Loucy (cell line): ENCODE measurements at regions not wholly inside any gene's neighbourhood (a gene's known extent, or its start where the extent isn't known, plus 50 kb on each side); places are given as distances from the start of the nearest gene placed in this dataset.

Experiments
- H2AFZ ChIP-seq: fragments of 200-600 bp; sonication (generic); 2 replicates; pipeline ENCODE4 v1.6.0; 2016; ENCODE audit warnings: antibody characterized with exemption, mild to moderate bottlenecking, low read length, moderate library complexity
- H3F3A ChIP-seq: fragments of 200-600 bp; 2 replicates; pipeline ENCODE4 v1.6.0; 2016; ENCODE audit warnings: antibody characterized with exemption, low read depth, mild to moderate bottlenecking
- H3K27me3 ChIP-seq: fragments of 200-600 bp; sonication (generic); 2 replicates; pipeline ENCODE4 v1.6.1; 2014; ENCODE audit warnings: low read length, mild to moderate bottlenecking; ENCODE audit not compliant: insufficient read depth, poor library complexity, severe bottlenecking
- H3K36me3 ChIP-seq: fragments of 200-600 bp; sonication (generic); 2 replicates; pipeline ENCODE4 v1.6.1; 2016; ENCODE audit warnings: low read length; ENCODE audit not compliant: insufficient read depth
- H3K4me1 ChIP-seq: fragments of 200-600 bp; sonication (generic); 2 replicates; pipeline ENCODE4 v1.5.1; 2014; ENCODE audit warnings: low read length, mild to moderate bottlenecking; ENCODE audit not compliant: insufficient read depth, poor library complexity, severe bottlenecking
- H3K4me2 ChIP-seq: fragments of 200-600 bp; sonication (generic); 2 replicates; pipeline ENCODE4 v1.6.0; 2014; ENCODE audit warnings: antibody characterized with exemption, low read length, low read depth, mild to moderate bottlenecking; ENCODE audit not compliant: poor library complexity, severe bottlenecking
- H3K4me3 ChIP-seq: fragments of 200-600 bp; sonication (generic); 2 replicates; pipeline ENCODE4 v1.5.1; 2014; ENCODE audit warnings: low read length, mild to moderate bottlenecking, mixed read lengths; ENCODE audit not compliant: poor library complexity, severe bottlenecking
- H3K79me2 ChIP-seq: fragments of 200-600 bp; sonication (generic); 2 replicates; pipeline ENCODE4 v1.6.1; 2014; ENCODE audit warnings: low read length; ENCODE audit not compliant: insufficient read depth
- H3K9ac ChIP-seq: fragments of 200-600 bp; sonication (generic); 2 replicates; pipeline ENCODE4 v1.6.0; 2014; ENCODE audit warnings: mild to moderate bottlenecking, low read depth, low read length, moderate library complexity; ENCODE audit not compliant: poor library complexity, severe bottlenecking
- H3K9me2 ChIP-seq: fragments of 200-600 bp; sonication (generic); replicated peaks from 2 replicates; pipeline ENCODE4 v1.6.1; 2016; ENCODE audit warnings: low read depth, low read length, mixed read lengths
- H3K9me3 ChIP-seq: fragments of 200-600 bp; sonication (generic); 2 replicates; pipeline ENCODE4 v1.6.1; 2014; ENCODE audit warnings: mild to moderate bottlenecking, antibody characterized with exemption, low read length, low read depth; ENCODE audit not compliant: insufficient read depth
- H4K20me1 ChIP-seq: fragments of 200-600 bp; sonication (generic); 2 replicates; pipeline ENCODE4 v1.6.0; 2014; ENCODE audit warnings: antibody characterized with exemption, low read length, mild to moderate bottlenecking; ENCODE audit not compliant: insufficient read depth, poor library complexity, severe bottlenecking
- EZH2phosphoT487 ChIP-seq: fragments of 200-600 bp; IDR thresholded peaks from 2 replicates; pipeline ENCODE4 v1.6.1; 2018; ENCODE audit warnings: antibody characterized with exemption, mild to moderate bottlenecking, moderate library complexity, borderline replicate concordance
- TF ChIP-seq, protein P1 (sequence below): fragments of 200-600 bp; sonication (generic); conservative IDR thresholded peaks from 2 replicates; pipeline ENCODE4 v1.5.1; 2014; ENCODE audit warnings: mild to moderate bottlenecking, antibody characterized with exemption, low read length

DNA sequence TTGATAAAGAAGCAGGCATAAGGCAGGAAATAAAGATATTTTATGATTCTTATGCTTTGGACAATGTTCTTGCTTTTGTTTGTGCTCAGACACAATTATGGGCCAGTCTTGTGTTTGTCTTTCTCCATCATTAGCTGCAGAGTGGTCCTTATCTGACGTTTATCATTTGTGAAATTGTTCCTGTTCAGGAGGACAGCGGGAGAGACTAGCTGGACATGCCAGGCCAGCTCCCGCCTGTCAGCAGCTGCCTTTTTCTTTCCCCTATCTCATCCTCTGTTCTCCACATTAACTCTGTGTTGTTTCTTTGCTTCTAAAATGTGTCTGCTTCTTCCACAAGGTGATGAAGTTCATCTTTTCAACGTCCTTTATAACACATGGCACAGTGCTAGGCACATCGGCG is 333.5 kb downstream of the NPIPA8 start:
- Histone ChIP-seq H3F3A (no peaks in the 10 kb centered on the region), H3K9ac (no peak overlapping the region), H2AFZ (no peak overlapping the region), H3K9me3 (no peaks in the 10 kb centered on the region; the same call in 1 of the 2 replicates), H4K20me1 (no peaks in the 10 kb centered on the region), H3K4me2 (no peak overlapping the region), H3K36me3 (no peaks in the 10 kb centered on the region), H3K79me2 (no peaks in the 10 kb centered on the region), H3K4me3 (no peak overlapping the region), H3K9me2 (no peaks in the 10 kb centered on the region), H3K4me1 (no peaks in the 10 kb centered on the region), H3K27me3 (no peaks in the 10 kb centered on the region)
- TF ChIP-seq EZH2phosphoT487 = no peak
- TF ChIP-seq, protein P1, sequence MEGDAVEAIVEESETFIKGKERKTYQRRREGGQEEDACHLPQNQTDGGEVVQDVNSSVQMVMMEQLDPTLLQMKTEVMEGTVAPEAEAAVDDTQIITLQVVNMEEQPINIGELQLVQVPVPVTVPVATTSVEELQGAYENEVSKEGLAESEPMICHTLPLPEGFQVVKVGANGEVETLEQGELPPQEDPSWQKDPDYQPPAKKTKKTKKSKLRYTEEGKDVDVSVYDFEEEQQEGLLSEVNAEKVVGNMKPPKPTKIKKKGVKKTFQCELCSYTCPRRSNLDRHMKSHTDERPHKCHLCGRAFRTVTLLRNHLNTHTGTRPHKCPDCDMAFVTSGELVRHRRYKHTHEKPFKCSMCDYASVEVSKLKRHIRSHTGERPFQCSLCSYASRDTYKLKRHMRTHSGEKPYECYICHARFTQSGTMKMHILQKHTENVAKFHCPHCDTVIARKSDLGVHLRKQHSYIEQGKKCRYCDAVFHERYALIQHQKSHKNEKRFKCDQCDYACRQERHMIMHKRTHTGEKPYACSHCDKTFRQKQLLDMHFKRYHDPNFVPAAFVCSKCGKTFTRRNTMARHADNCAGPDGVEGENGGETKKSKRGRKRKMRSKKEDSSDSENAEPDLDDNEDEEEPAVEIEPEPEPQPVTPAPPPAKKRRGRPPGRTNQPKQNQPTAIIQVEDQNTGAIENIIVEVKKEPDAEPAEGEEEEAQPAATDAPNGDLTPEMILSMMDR = no peak

DNA sequence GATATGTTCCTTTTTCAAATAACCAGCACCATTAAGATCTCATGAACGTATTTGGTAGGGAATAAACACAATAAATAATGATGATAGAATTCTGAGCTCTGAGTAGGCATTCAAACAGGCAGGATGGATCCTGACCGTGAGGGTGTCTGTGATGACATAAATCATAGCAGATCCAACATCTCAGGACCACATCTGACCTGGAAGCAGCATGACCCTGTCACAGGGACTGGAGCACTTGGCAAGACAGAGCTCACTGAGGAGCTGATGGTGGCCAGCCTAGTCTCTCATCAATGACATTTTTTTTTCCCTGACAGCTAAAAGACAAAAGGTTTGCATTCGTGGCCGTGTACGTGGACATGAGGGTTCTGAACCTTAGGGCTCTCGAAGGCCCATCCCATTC is 337.5 kb downstream of the NPIPA8 start:
- Histone ChIP-seq H3K9ac (no peak overlapping the region), H2AFZ (no peak overlapping the region), H3K27me3 (no peaks in the 10 kb centered on the region), H4K20me1 (no peaks in the 10 kb centered on the region), H3K4me2 (no peak overlapping the region), H3K36me3 (no peaks in the 10 kb centered on the region), H3K9me2 (no peaks in the 10 kb centered on the region), H3F3A (no peaks in the 10 kb centered on the region), H3K79me2 (no peaks in the 10 kb centered on the region), H3K4me3 (no peak overlapping the region), H3K9me3 (no peaks in the 10 kb centered on the region; the same call in 1 of the 2 replicates), H3K4me1 (no peaks in the 10 kb centered on the region)
- TF ChIP-seq, protein P1 = no peak
- no peak for TF ChIP-seq EZH2phosphoT487

DNA sequence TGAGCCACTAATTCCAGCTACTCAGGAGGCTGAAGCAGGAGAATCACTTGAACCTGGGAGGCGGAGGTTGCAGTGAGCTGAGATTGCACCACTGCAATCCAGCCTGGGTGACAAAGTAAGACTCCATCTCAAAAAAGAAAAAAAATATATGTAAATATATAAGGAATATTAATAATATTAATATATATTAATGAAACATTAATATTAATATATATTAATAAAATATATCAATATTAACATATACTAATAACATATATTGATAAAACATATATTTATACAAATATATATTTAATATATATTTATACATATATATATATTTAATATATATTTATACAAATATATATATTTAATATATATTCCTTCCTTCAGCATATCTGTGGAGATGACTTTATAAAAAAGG is 338.0 kb downstream of the NPIPA8 start:
- Histone ChIP-seq H3K36me3 (no peaks in the 10 kb centered on the region), H3K4me3 (no peak overlapping the region), H3K27me3 (no peaks in the 10 kb centered on the region), H3F3A (no peaks in the 10 kb centered on the region), H3K79me2 (no peaks in the 10 kb centered on the region), H3K9me3 (no peaks in the 10 kb centered on the region), H2AFZ (no peak overlapping the region), H3K4me1 (no peaks in the 10 kb centered on the region), H3K9ac (no peak overlapping the region), H4K20me1 (no peaks in the 10 kb centered on the region), H3K9me2 (no peaks in the 10 kb centered on the region), H3K4me2 (no peak overlapping the region)
- TF ChIP-seq, protein P1 = no peak
- no peak for TF ChIP-seq EZH2phosphoT487
